Activated CD8-positive, alpha-beta memory T cell treated with anti-CD3 and anti-CD28 coated beads for 36 hours (primary cell): ENCODE measurements at regions not wholly inside any gene's neighbourhood (a gene's known extent, or its start where the extent isn't known, plus 50 kb on each side); places are given as distances from the start of the nearest gene placed in this dataset.

Source experiments
- CTCF ChIA-PET: fragments of 350-600 bp; sonication (Branson Sonifier 250); formaldehyde crosslinking; loops from one replicate; lab custom pipeline; 2021; ENCODE audit warnings: antibody characterized with exemption; lab: Charles Lee
- POLR2A ChIA-PET: fragments of 350-600 bp; sonication (Branson Sonifier 250); formaldehyde crosslinking; loops from one replicate; lab custom pipeline; 2021; ENCODE audit warnings: antibody characterized with exemption; lab: Charles Lee

GRCh38 chr18:60935041-60935910 is 398.0 kb upstream of the CDH20 start:
- ChIA-PET CTCF (no interaction called here), POLR2A (no interaction called here)

DNA sequence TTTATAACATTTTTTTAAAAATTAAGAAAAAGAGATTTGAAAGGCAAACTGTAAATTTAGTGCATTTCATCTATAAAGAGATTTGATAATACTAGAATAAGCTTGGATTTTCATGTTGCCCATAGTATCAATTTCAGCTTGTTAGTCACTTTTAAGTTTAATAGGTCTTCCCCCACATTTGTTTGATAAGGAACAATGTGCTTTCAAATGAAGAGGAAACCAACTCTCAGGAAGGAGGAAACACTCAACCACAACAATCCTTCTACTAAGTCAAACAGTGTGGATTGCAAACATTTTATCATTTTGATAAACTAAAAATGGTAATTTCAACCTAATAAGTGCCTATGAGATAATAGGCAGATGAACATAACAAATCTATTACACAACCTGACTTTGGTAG is 397.1 kb upstream of the CDH20 start:
- POLR2A ChIA-PET: no interaction called here

DNA sequence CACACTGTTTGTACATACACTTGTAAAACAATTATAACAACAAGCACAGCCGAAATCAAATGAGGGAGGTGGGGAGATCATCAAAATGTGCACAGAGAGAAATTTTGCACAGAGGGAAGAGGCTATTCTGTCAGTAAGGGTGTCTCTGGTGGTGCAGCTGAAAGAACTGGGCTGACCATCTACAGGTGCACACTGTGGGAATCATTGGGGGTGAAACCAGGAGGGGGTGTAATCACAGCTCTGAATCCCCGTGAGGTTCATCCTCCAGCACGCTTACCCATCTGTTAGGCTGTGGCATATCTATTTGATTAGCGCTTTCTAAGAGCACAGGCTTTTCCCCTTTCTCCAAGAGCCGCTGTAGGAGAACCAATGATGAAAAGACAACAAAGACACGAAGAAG is 389.9 kb upstream of the CDH20 start:
- CTCF ChIA-PET: no interaction called here
- POLR2A ChIA-PET: no interaction called here

More for the DNA sequence above, 397.1 kb upstream of the CDH20 start:
- CTCF ChIA-PET: no interaction called here

GRCh38 chr18:60950634-60951033 is 382.6 kb upstream of the CDH20 start:
- POLR2A ChIA-PET: no interaction called here
- CTCF ChIA-PET: interaction anchor here (0.5 kb wide), 1 partner anchor 760 kb away, joined by 4 read pairs; no protein-coding TSS in a partner anchor

DNA sequence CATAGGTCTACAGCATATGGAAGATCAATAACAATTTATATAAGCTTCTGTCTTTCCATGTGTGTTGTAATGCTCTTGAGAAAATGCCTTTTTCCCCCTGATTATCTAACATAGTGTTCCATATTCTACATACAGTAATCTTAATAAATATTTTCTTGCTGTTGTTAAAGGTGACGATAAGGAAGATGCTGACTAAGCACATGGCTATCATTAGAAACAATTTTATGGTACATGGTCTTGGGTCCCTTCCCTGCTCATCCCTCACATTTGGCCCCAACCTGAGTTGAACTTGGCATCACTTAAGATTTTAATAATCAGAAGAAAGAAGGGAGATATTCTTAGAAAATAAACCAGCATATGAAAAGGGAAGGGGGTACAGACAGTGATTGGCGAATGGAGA is 382.1 kb upstream of the CDH20 start:
- POLR2A ChIA-PET: no interaction called here
- CTCF ChIA-PET: interaction anchor here (0.5 kb wide), 1 partner anchor 760 kb away, joined by 4 read pairs; no protein-coding TSS in a partner anchor

DNA sequence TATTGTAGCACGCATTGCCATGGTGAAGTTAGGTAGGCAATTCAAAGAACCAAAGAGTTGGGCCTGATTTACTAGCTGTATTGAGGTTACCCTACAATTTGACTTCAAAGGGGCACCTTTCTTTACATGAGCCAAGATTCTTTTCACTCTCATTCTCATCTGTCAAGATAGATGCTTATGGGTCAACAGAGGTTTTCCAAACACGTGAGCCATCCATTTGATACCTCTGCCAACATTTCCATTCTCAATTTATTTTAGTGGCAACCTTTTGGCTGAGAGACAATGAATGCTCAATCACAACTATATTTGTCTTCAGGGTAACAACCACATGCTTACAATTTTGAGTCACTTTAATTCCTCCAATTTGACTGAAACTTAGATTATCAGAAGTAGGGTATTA is 370.6 kb upstream of the CDH20 start:
- ChIA-PET POLR2A (no interaction called here), CTCF (no interaction called here)

DNA sequence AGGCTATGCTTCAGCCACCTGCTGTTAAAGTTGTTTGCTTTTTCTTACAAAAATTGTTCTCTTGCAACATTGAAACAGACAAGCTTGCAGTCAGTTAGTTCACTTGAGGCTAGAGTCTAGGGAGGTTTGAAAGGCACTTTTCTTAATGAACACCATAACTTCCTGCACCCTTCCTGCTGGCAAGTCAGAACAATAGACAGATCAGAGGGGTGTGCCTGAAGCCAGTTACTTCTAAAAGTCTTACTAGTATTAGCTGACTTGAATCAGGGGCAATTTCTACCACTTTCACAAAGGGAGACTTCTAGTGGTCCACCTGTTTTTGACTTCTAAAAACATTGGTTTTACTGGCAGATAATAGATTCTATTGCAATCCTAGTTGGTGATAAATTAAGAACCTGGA is 367.4 kb upstream of the CDH20 start:
- ChIA-PET POLR2A (no interaction called here), CTCF (no interaction called here)

GRCh38 chr18:60966876-60967275 is 366.4 kb upstream of the CDH20 start:
- ChIA-PET CTCF (no interaction called here), POLR2A (no interaction called here)

- POLR2A ChIA-PET: no interaction called here
- CTCF ChIA-PET: no interaction called here
Measured at GRCh38 chr18:60975420-60975819, 357.8 kb upstream of the CDH20 start.

GRCh38 chr18:60976976-60977375 is 356.3 kb upstream of the CDH20 start:
- POLR2A ChIA-PET: no interaction called here

DNA sequence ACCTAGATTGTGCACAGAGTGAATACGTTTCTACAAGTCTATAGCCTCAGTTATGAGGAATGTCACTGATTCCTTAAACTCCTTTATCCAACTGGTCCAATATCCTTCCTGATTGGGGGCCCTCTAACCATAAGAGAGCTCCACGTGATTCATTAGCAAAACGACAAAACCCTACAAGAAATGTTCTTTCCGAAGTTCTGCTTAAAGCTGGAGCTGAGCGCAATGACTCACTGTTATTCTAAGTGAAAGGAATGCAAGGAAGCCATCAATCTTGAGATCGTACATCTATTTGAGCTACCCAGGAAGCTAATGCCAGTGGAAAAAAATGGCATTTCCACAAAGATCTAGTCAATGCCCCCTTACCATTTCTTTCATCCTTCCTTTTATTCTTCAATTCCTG is 354.9 kb upstream of the CDH20 start:
- POLR2A ChIA-PET: no interaction called here

More at GRCh38 chr18:60976976-60977375, 356.3 kb upstream of the CDH20 start:
- CTCF ChIA-PET: no interaction called here

DNA sequence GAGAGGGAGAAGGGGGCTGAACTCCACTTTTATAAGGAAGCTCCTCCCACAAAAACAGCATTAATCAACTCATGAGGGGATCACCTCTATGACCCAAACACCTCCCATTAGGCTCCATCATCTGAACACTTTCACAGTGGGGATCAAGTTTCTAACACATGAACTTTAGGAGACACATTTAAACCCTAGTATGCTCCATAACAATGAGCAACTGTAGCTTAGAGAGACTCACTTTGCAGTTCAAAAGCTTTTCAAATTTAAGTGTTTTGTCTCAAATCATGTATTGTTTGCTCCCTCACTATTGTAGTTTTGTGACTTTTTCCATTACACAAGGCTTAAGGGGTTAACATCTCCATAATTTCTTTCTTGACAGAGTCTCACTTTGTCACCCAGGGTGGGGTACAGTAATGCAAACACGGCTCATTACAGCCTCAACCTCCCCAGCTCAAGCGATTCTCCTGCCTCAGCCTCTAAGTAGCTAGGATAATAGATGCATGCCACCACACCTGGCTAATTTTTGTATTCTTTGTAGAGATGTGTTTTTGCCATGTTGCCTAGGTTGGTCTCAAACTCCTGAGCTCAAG is 352.7 kb upstream of the CDH20 start:
- ChIA-PET CTCF (no interaction called here), POLR2A (no interaction called here)

More for the DNA sequence above, 354.9 kb upstream of the CDH20 start:
- CTCF ChIA-PET: no interaction called here

DNA sequence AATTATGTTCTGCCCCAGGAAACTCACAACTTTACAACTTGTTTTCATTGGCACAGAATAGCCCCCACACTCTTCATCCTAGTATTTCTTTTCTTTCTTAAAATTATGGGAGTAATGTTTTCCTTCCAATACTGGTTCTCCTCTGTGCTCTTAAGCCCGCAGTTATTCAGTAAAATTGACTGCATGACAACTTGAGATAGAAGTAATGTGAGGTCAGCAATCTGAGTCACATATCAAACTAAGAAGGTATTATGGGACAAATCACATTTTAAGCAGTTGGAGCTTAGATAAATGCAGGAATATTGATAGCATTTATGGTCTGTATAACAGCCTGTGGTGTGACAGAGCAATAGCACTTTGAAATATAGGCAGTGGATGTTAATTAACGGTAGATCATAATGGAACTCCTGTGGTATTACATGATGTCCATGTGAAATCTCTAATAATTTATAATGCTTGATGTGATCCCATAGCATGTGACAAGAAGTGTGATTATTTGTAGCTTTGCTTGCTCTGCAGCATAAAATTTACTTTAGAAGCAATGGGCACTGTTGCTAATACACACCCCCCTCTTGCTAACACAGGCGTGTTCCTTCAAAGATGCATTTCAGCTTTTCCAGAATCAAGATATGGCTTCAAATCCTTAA is 351.4 kb upstream of the CDH20 start:
- CTCF ChIA-PET: no interaction called here
- POLR2A ChIA-PET: no interaction called here

DNA sequence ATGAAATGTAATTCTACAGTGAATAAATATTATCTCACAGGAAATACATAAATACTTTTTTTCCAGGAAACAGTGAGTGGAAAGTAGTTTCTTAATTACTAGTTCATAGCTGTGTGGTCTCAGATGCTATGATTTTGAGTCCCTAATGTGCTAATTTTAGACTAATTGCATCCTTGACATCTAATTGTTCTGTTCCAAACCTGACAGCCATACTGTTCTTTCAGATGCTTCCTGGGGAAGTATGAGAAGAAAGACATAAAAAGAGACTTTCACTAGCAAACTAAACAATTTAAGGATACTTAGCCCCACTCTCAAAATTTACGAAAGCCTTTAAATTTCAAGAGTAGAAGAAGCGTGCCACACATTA is 350.9 kb upstream of the CDH20 start:
- ChIA-PET POLR2A (no interaction called here), CTCF (no interaction called here)

- ChIA-PET POLR2A (no interaction called here), CTCF (no interaction called here)
Measured at GRCh38 chr18:60982928-60983327, 350.3 kb upstream of the CDH20 start.

DNA sequence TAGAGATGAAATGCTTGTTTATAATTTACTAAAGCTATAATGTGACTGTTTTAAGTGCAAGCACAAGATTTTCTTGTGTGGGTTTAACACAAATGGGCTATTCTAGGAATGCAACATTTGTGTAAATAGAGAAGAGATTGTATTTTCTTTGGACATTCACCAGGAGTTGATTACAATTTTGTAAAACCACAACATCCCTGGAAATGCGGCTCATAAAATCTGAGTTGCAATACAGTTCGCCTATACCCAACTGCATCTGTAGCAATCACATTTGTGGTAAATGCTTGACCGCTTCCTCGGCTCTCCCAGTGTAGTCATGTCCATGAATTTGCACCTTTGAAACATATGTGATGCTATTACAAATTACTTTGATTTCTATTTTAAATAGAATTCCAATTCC is 348.7 kb upstream of the CDH20 start:
- POLR2A ChIA-PET: no interaction called here
- CTCF ChIA-PET: no interaction called here

GRCh38 chr18:60987963-60988362 is 345.3 kb upstream of the CDH20 start:
- CTCF ChIA-PET: no interaction called here
- POLR2A ChIA-PET: no interaction called here

GRCh38 chr18:60996326-60996725 is 336.9 kb upstream of the CDH20 start:
- POLR2A ChIA-PET: no interaction called here
- CTCF ChIA-PET: no interaction called here

DNA sequence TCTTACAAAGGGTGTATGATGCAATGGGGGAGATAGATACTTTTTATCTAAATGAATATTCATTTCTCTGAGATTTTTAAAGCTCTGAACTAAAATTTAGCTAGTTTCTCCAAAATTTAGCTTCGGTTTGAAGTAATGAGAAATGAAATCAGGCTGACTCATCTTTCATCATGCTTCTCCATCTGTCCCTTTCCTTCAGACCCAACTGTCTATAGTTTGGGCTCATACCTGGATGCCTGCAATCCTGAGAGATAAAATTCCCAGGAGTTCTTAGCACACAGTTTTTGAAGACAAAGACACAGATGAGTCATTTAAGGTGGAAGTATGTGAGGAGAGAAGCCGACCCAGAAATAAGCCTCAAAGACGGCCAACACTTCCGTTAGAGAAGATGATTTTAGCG is 336.4 kb upstream of the CDH20 start:
- ChIA-PET CTCF (no interaction called here), POLR2A (no interaction called here)

- ChIA-PET POLR2A (no interaction called here), CTCF (no interaction called here)
Measured at GRCh38 chr18:61001138-61001537, 332.1 kb upstream of the CDH20 start.
